HepG2 (cell line): ENCODE measurements at regions not wholly inside any gene's neighbourhood (a gene's known extent, or its start where the extent isn't known, plus 50 kb on each side); places are given as distances from the start of the nearest gene placed in this dataset.
"Not testable (repeated sequence)": the region's sequence is repeated elsewhere in the genome, so short reads cannot be mapped to it uniquely, and the experiment has no call there.

Experiments used
- ATAC-seq: fragments of 200-7000 bp; cut with Tn5 transposase; 3 replicates; pipeline ENCODE4 v1.9.1; 2020; ENCODE audit warnings: mild to moderate bottlenecking, moderate library complexity
- BruUV-seq: library from RNA; stranded (reverse); fragments of 400-500 nt; replicated peaks from 2 replicates; lab custom pipeline; 2021; lab: Mats Ljungman, UMichigan
- CTCF ChIA-PET: fragments of 300-600 bp; formaldehyde crosslinking; extraction: SDS; loops from one replicate; lab custom pipeline; 2021; ENCODE audit warnings: low total read pairs, inconsistent platforms, low intra/inter-chr PET ratio; lab: Yijun Ruan, JAX
- POLR2A ChIA-PET: fragments of 350-600 bp; sonication (Branson Sonifier 250); formaldehyde crosslinking; loops from one replicate; lab custom pipeline; 2020; ENCODE audit warnings: antibody characterized with exemption, inconsistent platforms; lab: Yijun Ruan, JAX
- DNase-seq: peaks from one replicate; pipeline ENCODE4 v3.0.0-alpha.2; 2015; ENCODE audit warnings: low spot score
- FAIRE-seq: peaks from 3 replicates; lab custom pipeline; 2011; peaks lifted over from hg19 to GRCh38; lab: Jason Lieb, UNC
- H2AFZ ChIP-seq: one replicate; pipeline ENCODE4 v1.6.1; 2011; ENCODE audit warnings: low read length, inconsistent platforms
- H3K27ac ChIP-seq: fragments of 300-600 bp; 3 replicates; pipeline ENCODE4 v1.8.0; 2011; ENCODE audit warnings: mixed run types, mild to moderate bottlenecking, mixed read lengths, low read length, inconsistent platforms; ENCODE audit not compliant: insufficient read depth; ENCODE audit errors: extremely low read length
- H3K27me3 ChIP-seq, 2 experiments: fragments of 200-600 bp in 1 of 2; 2 replicates in 1 of 2; 3 replicates in 1 of 2; pipeline versions ENCODE4 v1.6.0 to v1.8.0; 2011; ENCODE audit warnings: low read length in 2 of 2, mild to moderate bottlenecking in 2 of 2, moderate library complexity in 2 of 2, inconsistent platforms in 1 of 2; ENCODE audit not compliant: insufficient read depth in 2 of 2, control insufficient read depth in 1 of 2
- H3K36me3 ChIP-seq, 2 experiments: fragments of 200-600 bp in 1 of 2; replicated peaks in 1 of 2; 2 replicates in 1 of 2; 3 replicates in 1 of 2; pipeline versions ENCODE4 v1.5.1 to v1.8.0; 2011; ENCODE audit warnings: low read length in 2 of 2, inconsistent platforms in 1 of 2; ENCODE audit not compliant: insufficient read depth in 2 of 2, control insufficient read depth in 1 of 2
- H3K4me1 ChIP-seq: 2 replicates; pipeline ENCODE4 v1.5.1; 2012; ENCODE audit warnings: low read length, inconsistent platforms; ENCODE audit not compliant: insufficient read depth
- H3K4me2 ChIP-seq: 2 replicates; pipeline ENCODE4 v1.6.0; 2011; ENCODE audit warnings: low read depth, low read length, inconsistent platforms
- H3K4me3 ChIP-seq, 3 experiments: fragments of 200-600 bp in 1 of 3; sonication (generic), shearing (Covaris generic) in 1 of 3; replicated peaks in 1 of 3; 2 replicates each; pipeline ENCODE4 v1.5.1; 2011 to 2016; ENCODE audit warnings: low read length in 3 of 3, inconsistent platforms in 2 of 3, low read depth in 2 of 3, mild to moderate bottlenecking in 2 of 3, control low read depth in 1 of 3, mixed read lengths in 1 of 3; ENCODE audit not compliant: insufficient read depth in 1 of 3
- H3K79me2 ChIP-seq: one replicate; pipeline ENCODE4 v1.6.1; 2011; ENCODE audit warnings: low read length, inconsistent platforms; ENCODE audit not compliant: insufficient read depth
- H3K9ac ChIP-seq: 2 replicates; pipeline ENCODE4 v1.6.0; 2011; ENCODE audit warnings: mild to moderate bottlenecking, low read depth, low read length, inconsistent platforms; ENCODE audit not compliant: insufficient read depth
- H3K9me3 ChIP-seq: 2 replicates; pipeline ENCODE4 v1.5.1; 2012; ENCODE audit warnings: mild to moderate bottlenecking, low read length
- H4K20me1 ChIP-seq: 2 replicates; pipeline ENCODE4 v1.6.0; 2011; ENCODE audit warnings: inconsistent platforms, mild to moderate bottlenecking, low read length, moderate library complexity; ENCODE audit not compliant: insufficient read depth
- BHLHE40 ChIP-seq: IDR thresholded peaks from 2 replicates; pipeline ENCODE4 v1.6.1; 2011; ENCODE audit warnings: low read length, improper control_type of control experiment
- MAFF ChIP-seq: IDR thresholded peaks from 2 replicates; pipeline ENCODE4 v1.6.1; 2011; ENCODE audit warnings: low read depth, low read length, improper control_type of control experiment
- MAFK ChIP-seq, 2 experiments: IDR thresholded peaks in 1 of 2; conservative IDR thresholded peaks in 1 of 2; 2 replicates each; pipeline ENCODE4 v1.6.1; 2011; ENCODE audit warnings: improper control_type of control experiment in 2 of 2, low read length in 2 of 2
- SRSF4 ChIP-seq: fragments of 200-400 bp; formaldehyde crosslinking; IDR thresholded peaks from one replicate; pipeline ENCODE4 v1.6.1; 2018; ENCODE audit warnings: mild to moderate bottlenecking, low read depth, low read length, moderate library complexity; ENCODE audit not compliant: poor library complexity, severe bottlenecking
- ZFP37 ChIP-seq: sonication (generic); formaldehyde crosslinking; IDR thresholded peaks from 2 replicates; pipeline ENCODE4 v1.4.0; 2020; ENCODE audit warnings: missing genetic modification reagents, borderline replicate concordance
- ZNF256 ChIP-seq: sonication (generic); formaldehyde crosslinking; conservative IDR thresholded peaks from 2 replicates; pipeline ENCODE4 v1.4.0; 2020; ENCODE audit warnings: missing genetic modification reagents
- ZNF674 ChIP-seq: sonication (generic); formaldehyde crosslinking; IDR thresholded peaks from 2 replicates; pipeline ENCODE4 v1.5.0; 2020; ENCODE audit warnings: low read depth, mild to moderate bottlenecking, missing genetic modification reagents
- WGBS: methylation state at CpG from one replicate; pipeline ENCODE4 v1.1.6; 2017; ENCODE audit warnings: low lambda C conversion rate; 5-methylcytosine and 5-hydroxymethylcytosine counted together
- in situ Hi-C: cut with HindIII; loops from 2 replicates; pipeline ENCODE4 v1.10.0; 2017; ENCODE audit warnings: low pct_unique_long_range_greater_than_20kb; ENCODE audit not compliant: extremely low pct_ligation_motif_present
- intact Hi-C: fragments of 100-400 bp; cut with micrococcal nuclease; formaldehyde crosslinking; loops from one replicate; pipeline ENCODE4 v1.10.0; 2022; ENCODE audit not compliant: unreplicated experiment

DNA sequence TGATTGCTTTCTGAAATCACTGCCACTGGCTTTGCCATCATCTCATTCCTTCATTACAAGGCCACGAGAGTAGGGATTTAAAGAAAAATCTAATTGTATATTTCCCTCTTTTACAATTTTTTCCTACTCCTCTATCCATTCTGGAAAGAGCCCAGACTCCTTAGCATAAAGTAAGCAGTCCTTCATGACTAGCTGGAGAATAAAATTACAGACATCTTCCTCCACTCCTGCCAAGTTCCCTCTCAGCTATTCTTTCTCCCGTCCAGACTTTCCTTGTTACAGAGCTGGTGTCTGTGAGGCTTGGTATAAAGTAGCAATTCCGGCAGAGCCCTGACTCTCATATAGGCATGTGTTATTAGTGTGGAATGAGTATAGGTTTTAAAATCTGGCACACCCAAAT is 806.8 kb downstream of the PLCL1 start:
- H4K20me1 ChIP-seq, result no peaks in the 10 kb centered on the region
- H3K9ac ChIP-seq, result no peak overlapping the region
- H2AFZ ChIP-seq, result no peak overlapping the region
- DNase-seq, result no peak
- H3K9me3 ChIP-seq, result no peaks in the 10 kb centered on the region
- H3K79me2 ChIP-seq, result no peaks in the 10 kb centered on the region
- no peak for TF ChIP-seq ZNF256 (CRISPR knock-in tag)
- no peak for TF ChIP-seq BHLHE40
- TF ChIP-seq ZFP37 (CRISPR knock-in tag), result no peak
- TF ChIP-seq ZNF674 (CRISPR knock-in tag), result no peak
- no TSS peak for BruUV-seq
- WGBS, result 0% methylated on average over 3 of the region's 3 CpGs
- no peak overlapping the region for H3K27ac ChIP-seq
- in situ Hi-C loops, result no loop called here
- no peaks in the 10 kb centered on the region for H3K36me3 ChIP-seq
- no peaks in the 10 kb centered on the region for H3K4me1 ChIP-seq
- no peak for FAIRE-seq
- ChIA-PET POLR2A (no interaction called here), CTCF (no interaction called here)
- no peak overlapping the region for H3K4me2 ChIP-seq
- no peaks in the 10 kb centered on the region for H3K27me3 ChIP-seq
- intact Hi-C loops, result no loop called here
- no peak overlapping the region for H3K4me3 ChIP-seq
- no peak for ATAC-seq

DNA sequence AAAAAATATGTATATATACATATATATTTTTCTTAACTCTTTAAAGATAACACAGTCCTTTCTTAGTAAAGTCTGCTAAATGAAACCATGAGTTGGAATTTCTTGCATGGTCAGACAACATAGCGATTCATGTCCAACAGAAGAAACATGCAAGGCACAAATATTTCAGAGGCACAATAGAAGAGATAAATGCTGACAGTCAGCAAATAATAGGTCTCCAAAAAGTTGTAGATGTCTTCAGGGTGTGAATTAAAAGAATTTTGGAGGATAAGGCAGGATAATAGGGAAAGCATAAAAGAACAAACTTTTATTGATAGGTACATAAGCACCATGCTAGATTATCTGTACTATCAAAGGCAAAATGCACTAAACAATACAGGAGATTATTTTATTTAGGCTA is 800.2 kb downstream of the PLCL1 start:
- no peak for FAIRE-seq
- no peak overlapping the region for H2AFZ ChIP-seq
- POLR2A ChIA-PET, result no interaction called here
- ATAC-seq, result no peak
- in situ Hi-C loops, result no loop called here
- CTCF ChIA-PET, result no interaction called here
- no peak overlapping the region for H3K9ac ChIP-seq
- no peaks in the 10 kb centered on the region for H3K36me3 ChIP-seq
- no peak overlapping the region for H3K27ac ChIP-seq
- no peak overlapping the region for H3K4me3 ChIP-seq
- intact Hi-C loops, result no loop called here
- H3K79me2 ChIP-seq, result no peaks in the 10 kb centered on the region
- BruUV-seq, result no TSS peak
- no peaks in the 10 kb centered on the region for H4K20me1 ChIP-seq
- no peak for DNase-seq
- TF ChIP-seq MAFK (conservative IDR thresholded peaks at IDR 0.05 in 1 of 2, IDR thresholded peaks at IDR 0.05 in 1 of 2; ENCODE audit: low read length in 2 of 2) (peak; percentile 78 to 91), SRSF4 (no peak), MAFF (peak; percentile 89)
- TF ChIP-seq, all 625 proteins: peak for 2
- Histone ChIP-seq H3K4me2 (no peak overlapping the region), H3K4me1 (no peaks in the 10 kb centered on the region), H3K9me3 (no peaks in the 10 kb centered on the region), H3K27me3 (no peaks in the 10 kb centered on the region)
- WGBS, result 47% methylated on average over 1 of the region's 1 CpG

DNA sequence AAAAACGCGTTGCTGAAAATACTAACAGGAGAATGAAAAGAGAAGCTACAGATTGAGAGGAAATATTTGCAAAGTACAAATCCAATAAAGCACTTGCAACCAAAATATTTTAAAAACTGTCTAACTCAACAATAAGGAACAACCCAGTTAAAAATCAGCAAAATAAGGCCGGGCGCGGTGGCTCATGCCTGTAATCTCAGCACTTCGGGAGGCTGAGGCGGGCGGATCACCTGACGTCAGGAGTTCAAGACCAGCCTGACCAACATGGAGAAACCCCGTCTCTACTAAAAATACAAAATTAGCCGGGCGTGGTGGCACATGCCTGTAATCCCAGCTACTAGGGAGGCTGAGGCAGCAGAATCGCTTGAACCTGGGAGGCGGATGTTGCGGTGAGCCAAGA is 798.6 kb downstream of the PLCL1 start:
- in situ Hi-C loops, H3K27me3 ChIP-seq, H3K9me3 ChIP-seq, H3K36me3 ChIP-seq, POLR2A ChIA-PET, FAIRE-seq, H3K4me2 ChIP-seq, H3K9ac ChIP-seq, DNase-seq, H4K20me1 ChIP-seq, H3K4me1 ChIP-seq, H3K27ac ChIP-seq, ATAC-seq, H3K4me3 ChIP-seq, H2AFZ ChIP-seq, H3K79me2 ChIP-seq, intact Hi-C loops, BruUV-seq, CTCF ChIA-PET: not testable (repeated sequence)
- 56% methylated on average over 15 of the region's 15 CpGs for WGBS
